GM23338 (cell line): ENCODE measurements at regions not wholly inside any gene's neighbourhood (a gene's known extent, or its start where the extent isn't known, plus 50 kb on each side); places are given as distances from the start of the nearest gene placed in this dataset.

ENCODE experiments used
- ATAC-seq: fragments of 200-7000 bp; cut with Tn5 transposase; 3 replicates; pipeline ENCODE4 v1.9.1; 2020
- DNase-seq: peaks from one replicate; pipeline ENCODE4 v3.0.0-alpha.2; 2015; ENCODE audit warnings: low spot score
- H2AFZ ChIP-seq: fragments of 200-600 bp; sonication (generic); 2 replicates; pipeline ENCODE4 v1.8.0; 2016; ENCODE audit warnings: antibody characterized with exemption, mild to moderate bottlenecking, moderate library complexity
- H3F3A ChIP-seq: fragments of 200-600 bp; sonication (generic); replicated peaks from 2 replicates; pipeline ENCODE4 v1.8.0; 2017; ENCODE audit warnings: antibody characterized with exemption, mixed run types, low read depth
- H3K27ac ChIP-seq: fragments of 200-600 bp; sonication (generic); 2 replicates; pipeline ENCODE4 v1.6.1; 2016; ENCODE audit warnings: low read depth
- H3K27me3 ChIP-seq: fragments of 200-600 bp; sonication (generic); 2 replicates; pipeline ENCODE4 v1.8.0; 2016; ENCODE audit warnings: mild to moderate bottlenecking, mixed run types, moderate library complexity; ENCODE audit not compliant: insufficient read depth
- H3K36me3 ChIP-seq: fragments of 200-600 bp; sonication (generic); 2 replicates; pipeline ENCODE4 v1.8.0; 2016; ENCODE audit warnings: mild to moderate bottlenecking; ENCODE audit not compliant: insufficient read depth
- H3K4me1 ChIP-seq: fragments of 200-600 bp; sonication (generic); 2 replicates; pipeline ENCODE4 v1.8.0; 2016; ENCODE audit warnings: mild to moderate bottlenecking, moderate library complexity; ENCODE audit not compliant: insufficient read depth
- H3K4me2 ChIP-seq: fragments of 200-600 bp; sonication (generic); 2 replicates; pipeline ENCODE4 v1.7.1; 2017; ENCODE audit warnings: mixed run types
- H3K4me3 ChIP-seq: fragments of 200-600 bp; sonication (generic); 2 replicates; pipeline ENCODE4 v1.6.1; 2016; ENCODE audit warnings: mixed run types
- H3K79me2 ChIP-seq: fragments of 200-600 bp; sonication (generic); replicated peaks from 2 replicates; pipeline ENCODE4 v1.8.0; 2017; ENCODE audit warnings: mild to moderate bottlenecking; ENCODE audit not compliant: insufficient read depth
- H3K9me2 ChIP-seq: fragments of 200-600 bp; sonication (generic); 2 replicates; pipeline ENCODE4 v1.8.0; 2017; ENCODE audit not compliant: insufficient read depth
- H4K20me1 ChIP-seq: fragments of 200-600 bp; sonication (generic); replicated peaks from 2 replicates; pipeline ENCODE4 v1.8.0; 2017; ENCODE audit warnings: mild to moderate bottlenecking; ENCODE audit not compliant: insufficient read depth
- H3K27ac Mint-ChIP-seq: 2 replicates; pipeline ENCODE4 v1.8.0; 2020; ENCODE audit warnings: inconsistent platforms, mild to moderate bottlenecking, moderate library complexity, mixed read lengths
- H3K27me3 Mint-ChIP-seq: 3 replicates; pipeline ENCODE4 v1.8.0; 2022; ENCODE audit warnings: low read depth, mild to moderate bottlenecking, moderate library complexity, mixed read lengths, inconsistent platforms; ENCODE audit not compliant: insufficient read depth, poor library complexity
- H3K36me3 Mint-ChIP-seq: 3 replicates; pipeline ENCODE4 v1.8.0; 2021; ENCODE audit warnings: low read depth, mild to moderate bottlenecking, inconsistent platforms, moderate library complexity, mixed read lengths
- H3K4me1 Mint-ChIP-seq: 3 replicates; pipeline ENCODE4 v1.8.0; 2020; ENCODE audit warnings: mild to moderate bottlenecking, inconsistent platforms, mixed read lengths
- H3K4me3 Mint-ChIP-seq: 3 replicates; pipeline ENCODE4 v1.8.0; 2021; ENCODE audit warnings: moderate library complexity, mild to moderate bottlenecking, inconsistent platforms, mixed read lengths
- H3K9me3 Mint-ChIP-seq: 3 replicates; pipeline ENCODE4 v1.8.0; 2020; ENCODE audit warnings: moderate library complexity, mild to moderate bottlenecking, inconsistent platforms, mixed read lengths
- CREB1 ChIP-seq: fragments of 250-450 bp; sonication (Bioruptor Pico); IDR thresholded peaks from 2 replicates; pipeline ENCODE4 v1.5.0; 2020; ENCODE audit warnings: low read depth, mild to moderate bottlenecking, moderate library complexity
- EZH2 ChIP-seq: fragments of 200-600 bp; sonication (generic); IDR thresholded peaks from one replicate; pipeline ENCODE4 v1.8.0; 2017; ENCODE audit warnings: antibody characterized with exemption, mild to moderate bottlenecking, low read depth; ENCODE audit not compliant: unreplicated experiment
- EZH2phosphoT487 ChIP-seq: fragments of 200-600 bp; sonication (generic); IDR thresholded peaks from one replicate; pipeline ENCODE4 v1.8.1; 2018; ENCODE audit warnings: antibody characterized with exemption; ENCODE audit not compliant: unreplicated experiment
- JUNB ChIP-seq: IDR thresholded peaks from one replicate; pipeline ENCODE4 v1.6.1; 2016; ENCODE audit warnings: antibody characterized with exemption; ENCODE audit not compliant: unreplicated experiment
- POLR2AphosphoS5 ChIP-seq: IDR thresholded peaks from 2 replicates; pipeline ENCODE4 v1.6.1; 2016; ENCODE audit warnings: antibody characterized with exemption, low read depth
- STAT1 ChIP-seq: IDR thresholded peaks from one replicate; pipeline ENCODE4 v1.6.1; 2016; ENCODE audit warnings: antibody characterized with exemption; ENCODE audit not compliant: unreplicated experiment
- ZNF114 ChIP-seq: fragments of 250-450 bp; sonication (Bioruptor Pico); IDR thresholded peaks from 2 replicates; pipeline ENCODE4 v1.5.0; 2020; ENCODE audit warnings: mild to moderate bottlenecking, moderate library complexity
- ZNF331 ChIP-seq: fragments of 250-450 bp; sonication (Bioruptor Pico); IDR thresholded peaks from 2 replicates; pipeline ENCODE4 v1.5.0; 2020; ENCODE audit warnings: low read depth, mild to moderate bottlenecking, moderate library complexity
- TF ChIP-seq, protein P1 (sequence below): fragments of 250-450 bp; sonication (Bioruptor Pico); IDR thresholded peaks from 2 replicates; pipeline ENCODE4 v1.5.0; 2020; ENCODE audit warnings: mild to moderate bottlenecking, moderate library complexity
- TF ChIP-seq, protein P2 (sequence below): IDR thresholded peaks from 2 replicates; pipeline ENCODE4 v1.6.1; 2016; ENCODE audit warnings: antibody characterized with exemption
- TF ChIP-seq, protein P3 (sequence below): IDR thresholded peaks from one replicate; pipeline ENCODE4 v1.6.1; 2018; ENCODE audit warnings: antibody characterized with exemption; ENCODE audit not compliant: unreplicated experiment
- TF ChIP-seq, protein P4 (sequence below), 2 experiments: fragments of 200-600 bp in 1 of 2; sonication (generic) in 1 of 2; conservative IDR thresholded peaks; 2 replicates each; pipeline versions ENCODE4 v1.5.1 to v1.6.1; 2016 to 2017; ENCODE audit warnings: antibody characterized with exemption in 2 of 2, low read depth in 2 of 2, mild to moderate bottlenecking in 2 of 2, moderate library complexity in 1 of 2

- H3K9me3 Mint-ChIP-seq = no peaks in the 10 kb centered on the region
- ATAC-seq (no peak), DNase-seq (no peak)
- TF ChIP-seq CREB1 (CRISPR knock-in tag) (no peak), ZNF331 (no peak), STAT1 (no peak), EZH2 (no peak), POLR2AphosphoS5 (no peak), ZNF114 (CRISPR knock-in tag) (no peak), JUNB (no peak), EZH2phosphoT487 (no peak)
- TF ChIP-seq, protein P1, sequence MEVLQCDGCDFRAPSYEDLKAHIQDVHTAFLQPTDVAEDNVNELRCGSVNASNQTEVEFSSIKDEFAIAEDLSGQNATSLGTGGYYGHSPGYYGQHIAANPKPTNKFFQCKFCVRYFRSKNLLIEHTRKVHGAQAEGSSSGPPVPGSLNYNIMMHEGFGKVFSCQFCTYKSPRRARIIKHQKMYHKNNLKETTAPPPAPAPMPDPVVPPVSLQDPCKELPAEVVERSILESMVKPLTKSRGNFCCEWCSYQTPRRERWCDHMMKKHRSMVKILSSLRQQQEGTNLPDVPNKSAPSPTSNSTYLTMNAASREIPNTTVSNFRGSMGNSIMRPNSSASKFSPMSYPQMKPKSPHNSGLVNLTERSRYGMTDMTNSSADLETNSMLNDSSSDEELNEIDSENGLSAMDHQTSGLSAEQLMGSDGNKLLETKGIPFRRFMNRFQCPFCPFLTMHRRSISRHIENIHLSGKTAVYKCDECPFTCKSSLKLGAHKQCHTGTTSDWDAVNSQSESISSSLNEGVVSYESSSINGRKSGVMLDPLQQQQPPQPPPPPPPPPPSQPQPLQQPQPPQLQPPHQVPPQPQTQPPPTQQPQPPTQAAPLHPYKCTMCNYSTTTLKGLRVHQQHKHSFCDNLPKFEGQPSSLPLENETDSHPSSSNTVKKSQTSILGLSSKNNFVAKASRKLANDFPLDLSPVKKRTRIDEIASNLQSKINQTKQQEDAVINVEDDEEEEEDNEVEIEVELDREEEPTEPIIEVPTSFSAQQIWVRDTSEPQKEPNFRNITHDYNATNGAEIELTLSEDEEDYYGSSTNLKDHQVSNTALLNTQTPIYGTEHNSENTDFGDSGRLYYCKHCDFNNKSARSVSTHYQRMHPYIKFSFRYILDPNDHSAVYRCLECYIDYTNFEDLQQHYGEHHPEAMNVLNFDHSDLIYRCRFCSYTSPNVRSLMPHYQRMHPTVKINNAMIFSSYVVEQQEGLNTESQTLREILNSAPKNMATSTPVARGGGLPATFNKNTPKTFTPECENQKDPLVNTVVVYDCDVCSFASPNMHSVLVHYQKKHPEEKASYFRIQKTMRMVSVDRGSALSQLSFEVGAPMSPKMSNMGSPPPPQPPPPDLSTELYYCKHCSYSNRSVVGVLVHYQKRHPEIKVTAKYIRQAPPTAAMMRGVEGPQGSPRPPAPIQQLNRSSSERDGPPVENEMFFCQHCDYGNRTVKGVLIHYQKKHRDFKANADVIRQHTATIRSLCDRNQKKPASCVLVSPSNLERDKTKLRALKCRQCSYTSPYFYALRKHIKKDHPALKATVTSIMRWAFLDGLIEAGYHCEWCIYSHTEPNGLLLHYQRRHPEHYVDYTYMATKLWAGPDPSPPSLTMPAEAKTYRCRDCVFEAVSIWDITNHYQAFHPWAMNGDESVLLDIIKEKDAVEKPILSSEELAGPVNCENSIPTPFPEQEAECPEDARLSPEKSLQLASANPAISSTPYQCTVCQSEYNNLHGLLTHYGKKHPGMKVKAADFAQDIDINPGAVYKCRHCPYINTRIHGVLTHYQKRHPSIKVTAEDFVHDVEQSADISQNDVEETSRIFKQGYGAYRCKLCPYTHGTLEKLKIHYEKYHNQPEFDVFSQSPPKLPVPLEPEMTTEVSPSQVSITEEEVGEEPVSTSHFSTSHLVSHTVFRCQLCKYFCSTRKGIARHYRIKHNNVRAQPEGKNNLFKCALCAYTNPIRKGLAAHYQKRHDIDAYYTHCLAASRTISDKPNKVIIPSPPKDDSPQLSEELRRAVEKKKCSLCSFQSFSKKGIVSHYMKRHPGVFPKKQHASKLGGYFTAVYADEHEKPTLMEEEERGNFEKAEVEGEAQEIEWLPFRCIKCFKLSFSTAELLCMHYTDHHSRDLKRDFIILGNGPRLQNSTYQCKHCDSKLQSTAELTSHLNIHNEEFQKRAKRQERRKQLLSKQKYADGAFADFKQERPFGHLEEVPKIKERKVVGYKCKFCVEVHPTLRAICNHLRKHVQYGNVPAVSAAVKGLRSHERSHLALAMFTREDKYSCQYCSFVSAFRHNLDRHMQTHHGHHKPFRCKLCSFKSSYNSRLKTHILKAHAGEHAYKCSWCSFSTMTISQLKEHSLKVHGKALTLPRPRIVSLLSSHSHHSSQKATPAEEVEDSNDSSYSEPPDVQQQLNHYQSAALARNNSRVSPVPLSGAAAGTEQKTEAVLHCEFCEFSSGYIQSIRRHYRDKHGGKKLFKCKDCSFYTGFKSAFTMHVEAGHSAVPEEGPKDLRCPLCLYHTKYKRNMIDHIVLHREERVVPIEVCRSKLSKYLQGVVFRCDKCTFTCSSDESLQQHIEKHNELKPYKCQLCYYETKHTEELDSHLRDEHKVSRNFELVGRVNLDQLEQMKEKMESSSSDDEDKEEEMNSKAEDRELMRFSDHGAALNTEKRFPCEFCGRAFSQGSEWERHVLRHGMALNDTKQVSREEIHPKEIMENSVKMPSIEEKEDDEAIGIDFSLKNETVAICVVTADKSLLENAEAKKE (CRISPR knock-in tag) = no peak
- TF ChIP-seq, protein P2, sequence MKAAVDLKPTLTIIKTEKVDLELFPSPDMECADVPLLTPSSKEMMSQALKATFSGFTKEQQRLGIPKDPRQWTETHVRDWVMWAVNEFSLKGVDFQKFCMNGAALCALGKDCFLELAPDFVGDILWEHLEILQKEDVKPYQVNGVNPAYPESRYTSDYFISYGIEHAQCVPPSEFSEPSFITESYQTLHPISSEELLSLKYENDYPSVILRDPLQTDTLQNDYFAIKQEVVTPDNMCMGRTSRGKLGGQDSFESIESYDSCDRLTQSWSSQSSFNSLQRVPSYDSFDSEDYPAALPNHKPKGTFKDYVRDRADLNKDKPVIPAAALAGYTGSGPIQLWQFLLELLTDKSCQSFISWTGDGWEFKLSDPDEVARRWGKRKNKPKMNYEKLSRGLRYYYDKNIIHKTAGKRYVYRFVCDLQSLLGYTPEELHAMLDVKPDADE = no peak
- TF ChIP-seq, protein P3, sequence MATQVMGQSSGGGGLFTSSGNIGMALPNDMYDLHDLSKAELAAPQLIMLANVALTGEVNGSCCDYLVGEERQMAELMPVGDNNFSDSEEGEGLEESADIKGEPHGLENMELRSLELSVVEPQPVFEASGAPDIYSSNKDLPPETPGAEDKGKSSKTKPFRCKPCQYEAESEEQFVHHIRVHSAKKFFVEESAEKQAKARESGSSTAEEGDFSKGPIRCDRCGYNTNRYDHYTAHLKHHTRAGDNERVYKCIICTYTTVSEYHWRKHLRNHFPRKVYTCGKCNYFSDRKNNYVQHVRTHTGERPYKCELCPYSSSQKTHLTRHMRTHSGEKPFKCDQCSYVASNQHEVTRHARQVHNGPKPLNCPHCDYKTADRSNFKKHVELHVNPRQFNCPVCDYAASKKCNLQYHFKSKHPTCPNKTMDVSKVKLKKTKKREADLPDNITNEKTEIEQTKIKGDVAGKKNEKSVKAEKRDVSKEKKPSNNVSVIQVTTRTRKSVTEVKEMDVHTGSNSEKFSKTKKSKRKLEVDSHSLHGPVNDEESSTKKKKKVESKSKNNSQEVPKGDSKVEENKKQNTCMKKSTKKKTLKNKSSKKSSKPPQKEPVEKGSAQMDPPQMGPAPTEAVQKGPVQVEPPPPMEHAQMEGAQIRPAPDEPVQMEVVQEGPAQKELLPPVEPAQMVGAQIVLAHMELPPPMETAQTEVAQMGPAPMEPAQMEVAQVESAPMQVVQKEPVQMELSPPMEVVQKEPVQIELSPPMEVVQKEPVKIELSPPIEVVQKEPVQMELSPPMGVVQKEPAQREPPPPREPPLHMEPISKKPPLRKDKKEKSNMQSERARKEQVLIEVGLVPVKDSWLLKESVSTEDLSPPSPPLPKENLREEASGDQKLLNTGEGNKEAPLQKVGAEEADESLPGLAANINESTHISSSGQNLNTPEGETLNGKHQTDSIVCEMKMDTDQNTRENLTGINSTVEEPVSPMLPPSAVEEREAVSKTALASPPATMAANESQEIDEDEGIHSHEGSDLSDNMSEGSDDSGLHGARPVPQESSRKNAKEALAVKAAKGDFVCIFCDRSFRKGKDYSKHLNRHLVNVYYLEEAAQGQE = no peak
- TF ChIP-seq, protein P4, sequence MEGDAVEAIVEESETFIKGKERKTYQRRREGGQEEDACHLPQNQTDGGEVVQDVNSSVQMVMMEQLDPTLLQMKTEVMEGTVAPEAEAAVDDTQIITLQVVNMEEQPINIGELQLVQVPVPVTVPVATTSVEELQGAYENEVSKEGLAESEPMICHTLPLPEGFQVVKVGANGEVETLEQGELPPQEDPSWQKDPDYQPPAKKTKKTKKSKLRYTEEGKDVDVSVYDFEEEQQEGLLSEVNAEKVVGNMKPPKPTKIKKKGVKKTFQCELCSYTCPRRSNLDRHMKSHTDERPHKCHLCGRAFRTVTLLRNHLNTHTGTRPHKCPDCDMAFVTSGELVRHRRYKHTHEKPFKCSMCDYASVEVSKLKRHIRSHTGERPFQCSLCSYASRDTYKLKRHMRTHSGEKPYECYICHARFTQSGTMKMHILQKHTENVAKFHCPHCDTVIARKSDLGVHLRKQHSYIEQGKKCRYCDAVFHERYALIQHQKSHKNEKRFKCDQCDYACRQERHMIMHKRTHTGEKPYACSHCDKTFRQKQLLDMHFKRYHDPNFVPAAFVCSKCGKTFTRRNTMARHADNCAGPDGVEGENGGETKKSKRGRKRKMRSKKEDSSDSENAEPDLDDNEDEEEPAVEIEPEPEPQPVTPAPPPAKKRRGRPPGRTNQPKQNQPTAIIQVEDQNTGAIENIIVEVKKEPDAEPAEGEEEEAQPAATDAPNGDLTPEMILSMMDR (conservative IDR thresholded peaks at IDR 0.05; ENCODE audit: low read depth in 2 of 2) = no peak
- Histone ChIP-seq H3K27me3 (no peaks in the 10 kb centered on the region), H3F3A (no peaks in the 10 kb centered on the region), H4K20me1 (no peaks in the 10 kb centered on the region), H2AFZ (no peak overlapping the region), H3K27ac (no peak overlapping the region), H3K4me2 (no peak overlapping the region), H3K4me3 (no peak overlapping the region), H3K4me1 (no peaks in the 10 kb centered on the region; the same call in 1 of the 2 replicates), H3K79me2 (no peaks in the 10 kb centered on the region), H3K36me3 (no peaks in the 10 kb centered on the region), H3K9me2 (no peaks in the 10 kb centered on the region)
- peaks cover 6% of the 10 kb centered on the region for H3K4me1 Mint-ChIP-seq
- no peaks in the 10 kb centered on the region for H3K27me3 Mint-ChIP-seq
- no peaks in the 10 kb centered on the region for H3K36me3 Mint-ChIP-seq
- no peak overlapping the region for H3K4me3 Mint-ChIP-seq
- H3K27ac Mint-ChIP-seq = no peak overlapping the region
Observed at GRCh38 chr5:161115941-161116340, 263.9 kb upstream of the ATP10B start.
